Neural progenitor cell (in vitro differentiated cells): ENCODE measurements at regions not wholly inside any gene's neighbourhood (a gene's known extent, or its start where the extent isn't known, plus 50 kb on each side); places are given as distances from the start of the nearest gene placed in this dataset.

ENCODE experiments used
- CTCF ChIP-seq: fragments of 200-600 bp; sonication (generic); IDR thresholded peaks from 2 replicates; pipeline ENCODE4 v1.5.1; 2017; ENCODE audit warnings: antibody characterized with exemption, mild to moderate bottlenecking
- EZH2phosphoT487 ChIP-seq: fragments of 200-600 bp; sonication (generic); IDR thresholded peaks from 2 replicates; pipeline ENCODE4 v1.6.1; 2017; ENCODE audit warnings: antibody characterized with exemption

GRCh38 chr4:8790749-8791148 is 80.9 kb downstream of the HMX1 start:
- TF ChIP-seq CTCF (no peak), EZH2phosphoT487 (no peak)
